Common myeloid progenitor, CD34-positive (primary cell): ENCODE measurements at regions not wholly inside any gene's neighbourhood (a gene's known extent, or its start where the extent isn't known, plus 50 kb on each side); places are given as distances from the start of the nearest gene placed in this dataset.

Experiments
- CTCF ChIA-PET: fragments of 350-600 bp; sonication (Branson Sonifier 250); formaldehyde crosslinking; loops from one replicate; lab custom pipeline; 2021; ENCODE audit warnings: antibody characterized with exemption; lab: Charles Lee
- POLR2A ChIA-PET: fragments of 350-600 bp; sonication (Branson Sonifier 250); formaldehyde crosslinking; loops from one replicate; lab custom pipeline; 2021; ENCODE audit warnings: antibody characterized with exemption; lab: Charles Lee
- DNase-seq, 3 donors: peaks; one replicate each; pipeline versions ENCODE4 v3.0.0 to v3.0.0-alpha.2; 2013
- H3K27ac ChIP-seq, 2 experiments: 1 replicate in 1 of 2; 2 replicates in 1 of 2; pipeline ENCODE4 v1.7.0; 2013; ENCODE audit warnings: inconsistent platforms in 2 of 2, low read length in 2 of 2, mild to moderate bottlenecking in 2 of 2, low read depth in 1 of 2, moderate library complexity in 1 of 2; ENCODE audit not compliant: severe bottlenecking in 2 of 2, insufficient read depth in 1 of 2, poor library complexity in 1 of 2
- H3K27me3 ChIP-seq, 5 experiments: replicated peaks in 2 of 5; 1 replicate in 3 of 5; 2 replicates in 2 of 5; pipeline versions ENCODE4 v1.6.1 to v1.7.0; 2013; ENCODE audit warnings: low read length in 4 of 5, mild to moderate bottlenecking in 2 of 5, moderate library complexity in 2 of 5, inconsistent platforms in 1 of 5; ENCODE audit not compliant: insufficient read depth in 5 of 5, control insufficient read depth in 4 of 5
- H3K36me3 ChIP-seq, 4 experiments: 1 replicate in 2 of 4; 2 replicates in 2 of 4; pipeline versions ENCODE4 v1.6.1 to v1.7.0; 2013; ENCODE audit warnings: low read length in 3 of 4, control low read depth in 1 of 4, mild to moderate bottlenecking in 1 of 4; ENCODE audit not compliant: control insufficient read depth in 4 of 4, insufficient read depth in 4 of 4
- H3K4me1 ChIP-seq, 4 experiments: 1 replicate in 3 of 4; 2 replicates in 1 of 4; pipeline versions ENCODE4 v1.6.1 to v1.7.1; 2013; ENCODE audit warnings: low read length in 3 of 4, mild to moderate bottlenecking in 3 of 4, control low read depth in 1 of 4, inconsistent platforms in 1 of 4, moderate library complexity in 1 of 4; ENCODE audit not compliant: control insufficient read depth in 4 of 4, insufficient read depth in 4 of 4; ENCODE audit errors: control extremely low read depth in 1 of 4
- H3K4me3 ChIP-seq, 7 experiments: 1 replicate in 4 of 7; 2 replicates in 3 of 7; pipeline versions ENCODE4 v1.5.1 to v1.7.0; 2013; ENCODE audit warnings: mild to moderate bottlenecking in 7 of 7, low read length in 6 of 7, moderate library complexity in 6 of 7, inconsistent platforms in 2 of 7, low read depth in 2 of 7, control low read depth in 1 of 7; ENCODE audit not compliant: insufficient read depth in 4 of 7, control insufficient read depth in 1 of 7; ENCODE audit errors: extremely low read depth in 1 of 7
- H3K9me3 ChIP-seq, 5 experiments: 1 replicate in 4 of 5; 2 replicates in 1 of 5; pipeline versions ENCODE4 v1.6.1 to v1.7.1; 2013; ENCODE audit warnings: low read length in 4 of 5, mild to moderate bottlenecking in 2 of 5, inconsistent platforms in 1 of 5, low read depth in 1 of 5, moderate library complexity in 1 of 5; ENCODE audit not compliant: control insufficient read depth in 4 of 5, insufficient read depth in 2 of 5; ENCODE audit errors: control extremely low read depth in 1 of 5
- whole genome bisulfite sequencing: methylation state at CpG from one replicate; pipeline ENCODE4 v1.1.5; 2013; ENCODE audit not compliant: insufficient coverage; 5-methylcytosine and 5-hydroxymethylcytosine counted together

GRCh38 chrX:3218442-3218841 is 128.0 kb downstream of the MXRA5 start:
- Histone ChIP-seq H3K27me3 (no peaks in the 10 kb centered on the region), H3K9me3 (no peaks in the 10 kb centered on the region), H3K4me1 (no peaks in the 10 kb centered on the region), H3K36me3 (no peaks in the 10 kb centered on the region), H3K4me3 (no peak overlapping the region), H3K27ac (no peak overlapping the region)
- ChIA-PET POLR2A (no interaction called here), CTCF (no interaction called here)
- 83% methylated on average over 1 of the region's 1 CpG for WGBS
- no peak for DNase-seq

GRCh38 chrX:3216581-3217180 is 129.8 kb downstream of the MXRA5 start:
- WGBS = 100% methylated on average over 3 of the region's 5 CpGs
- Histone ChIP-seq H3K27ac (no peak overlapping the region), H3K4me1 (no peaks in the 10 kb centered on the region), H3K9me3 (no peaks in the 10 kb centered on the region), H3K27me3 (no peaks in the 10 kb centered on the region), H3K36me3 (no peaks in the 10 kb centered on the region), H3K4me3 (no peak overlapping the region)
- DNase-seq = no peak
- CTCF ChIA-PET = no interaction called here
- POLR2A ChIA-PET = no interaction called here

- Histone ChIP-seq H3K27ac (no peak overlapping the region), H3K9me3 (no peaks in the 10 kb centered on the region), H3K36me3 (no peaks in the 10 kb centered on the region), H3K27me3 (no peaks in the 10 kb centered on the region), H3K4me1 (no peaks in the 10 kb centered on the region), H3K4me3 (no peak overlapping the region)
- ChIA-PET POLR2A (no interaction called here), CTCF (no interaction called here)
- 100% methylated on average over 1 of the region's 2 CpGs for WGBS
- no peak for DNase-seq
These were observed 131.2 kb downstream of the MXRA5 start for GRCh38 chrX:3215249-3215648.

GRCh38 chrX:3206314-3206713 is 140.1 kb downstream of the MXRA5 start:
- Histone ChIP-seq H3K4me3 (no peak overlapping the region), H3K4me1 (no peaks in the 10 kb centered on the region), H3K27me3 (peaks cover 0 to 2% (median 0%) of the 10 kb centered on the region in 5 experiments), H3K9me3 (no peaks in the 10 kb centered on the region), H3K27ac (no peak overlapping the region), H3K36me3 (no peaks in the 10 kb centered on the region)
- CTCF ChIA-PET = no interaction called here
- POLR2A ChIA-PET = no interaction called here
- no peak for DNase-seq
- WGBS = 100% methylated on average over 5 of the region's 6 CpGs

- WGBS = 77% methylated on average over 4 of the region's 5 CpGs
- Histone ChIP-seq H3K4me3 (no peak overlapping the region), H3K4me1 (no peaks in the 10 kb centered on the region), H3K36me3 (no peaks in the 10 kb centered on the region), H3K27me3 (peaks cover 0 to 2% (median 0%) of the 10 kb centered on the region in 5 experiments), H3K9me3 (no peaks in the 10 kb centered on the region), H3K27ac (no peak overlapping the region)
- ChIA-PET CTCF (no interaction called here), POLR2A (no interaction called here)
- DNase-seq = no peak
These were observed 141.8 kb downstream of the MXRA5 start for GRCh38 chrX:3204606-3205005.

- WGBS = no CpG with 5 or more reads among the region's 1 CpG
- ChIA-PET CTCF (no interaction called here), POLR2A (no interaction called here)
- H3K4me1 ChIP-seq = no peaks in the 10 kb centered on the region
- no peaks in the 10 kb centered on the region for H3K36me3 ChIP-seq
- no peaks in the 10 kb centered on the region for H3K27me3 ChIP-seq
- H3K27ac ChIP-seq = no peak overlapping the region
- peaks cover 0 to 4% (median 0%) of the 10 kb centered on the region in 5 experiments for H3K9me3 ChIP-seq
- no peak overlapping the region for H3K4me3 ChIP-seq
- DNase-seq = no peak
These were observed 150.6 kb downstream of the MXRA5 start for GRCh38 chrX:3195845-3196244.

GRCh38 chrX:3192835-3193234 is 151.6 kb downstream of the ARSF start:
- Histone ChIP-seq H3K27me3 (no peaks in the 10 kb centered on the region), H3K9me3 (peaks cover 0 to 2% (median 0%) of the 10 kb centered on the region in 5 experiments), H3K4me3 (no peak overlapping the region), H3K36me3 (no peaks in the 10 kb centered on the region), H3K27ac (no peak overlapping the region), H3K4me1 (no peaks in the 10 kb centered on the region)
- DNase-seq = no peak
- CTCF ChIA-PET = no interaction called here
- POLR2A ChIA-PET = no interaction called here
- 95% methylated on average over 4 of the region's 4 CpGs for WGBS
